ENCODE measurements at regions not wholly inside any gene's neighbourhood (a gene's known extent, or its start where the extent isn't known, plus 50 kb on each side); places are given as distances from the start of the nearest gene placed in this dataset.

DNA sequence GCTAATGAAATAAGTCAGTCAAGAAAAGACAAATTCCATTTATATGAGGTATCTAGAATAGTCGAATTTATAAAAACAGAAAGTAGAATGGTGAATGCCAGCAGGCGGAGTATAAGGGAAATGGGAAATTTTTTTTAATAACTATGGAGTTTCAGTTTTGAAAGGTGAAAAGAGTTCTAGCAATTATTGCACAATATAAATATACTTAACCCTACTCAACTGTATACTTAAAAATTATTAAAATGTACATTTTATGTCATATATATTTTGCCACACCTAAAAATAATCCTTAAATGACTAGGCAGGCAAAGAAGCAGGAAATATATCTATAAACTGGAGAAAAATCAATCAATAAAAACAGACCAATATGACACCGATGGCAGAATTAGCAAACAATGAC, 196.5 kb upstream of the UBASH3B start:
- ChIA-PET CTCF (no interaction called here), POLR2A (no interaction called here)
- Mint-ChIP-seq H3K36me3 (peaks cover 0 to 10% (median 5%) of the 10 kb centered on the region in 5 donors), H3K27me3 (peaks cover 0 to 35% (median 10%) of the 10 kb centered on the region in 5 donors), H3K4me3 (no peak overlapping the region), H3K4me1 (no peaks in the 10 kb centered on the region), H3K27ac (no peak overlapping the region), H3K9me3 (peaks cover 8 to 71% (median 29%) of the 10 kb centered on the region in 11 donors)
- ATAC-seq (no peak), DNase-seq (no peak)
- no peak overlapping the region for H3K27ac ChIP-seq (ENCODE audit: low read depth, low read length)
- intact Hi-C loops (cut with micrococcal nuclease) = no loop called here
- no peak overlapping the region for H3K4me3 ChIP-seq (ENCODE audit: low read length)
- H3K36me3 ChIP-seq (ENCODE audit: control insufficient read depth in 2 of 3, insufficient read depth in 3 of 3, low read length in 3 of 3) = no peaks in the 10 kb centered on the region
- H3K9me3 ChIP-seq (ENCODE audit: control insufficient read depth in 2 of 3, low read length in 3 of 3) = peaks cover 0 to 14% (median 0%) of the 10 kb centered on the region in 3 experiments
- H3K4me1 ChIP-seq (ENCODE audit: control insufficient read depth in 2 of 2, insufficient read depth in 2 of 2, low read length in 2 of 2) = no peaks in the 10 kb centered on the region
- no peaks in the 10 kb centered on the region for H3K27me3 ChIP-seq (ENCODE audit: control insufficient read depth in 2 of 2, insufficient read depth in 2 of 2, low read length in 2 of 2)

DNA sequence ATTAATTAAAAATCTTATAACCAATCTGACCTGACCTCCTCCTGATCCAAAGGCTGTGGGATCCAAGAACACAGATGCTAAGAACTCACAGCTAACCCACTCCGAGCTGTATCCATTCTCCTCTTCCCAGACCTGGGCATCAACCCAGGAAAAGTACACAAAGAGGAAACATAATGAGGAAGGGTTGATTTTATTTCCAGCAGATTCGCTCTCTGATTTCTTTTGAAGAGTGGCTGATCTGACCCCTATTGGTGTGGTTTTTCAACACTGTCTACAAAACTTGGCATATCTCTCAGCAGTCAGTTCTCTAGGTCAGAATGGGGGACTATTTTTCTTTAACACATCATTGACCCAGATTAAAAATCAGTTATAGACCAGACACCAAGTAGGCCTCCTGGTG, 201.9 kb upstream of the UBASH3B start:
- H3K4me1 ChIP-seq (ENCODE audit: control insufficient read depth in 2 of 2, insufficient read depth in 2 of 2, low read length in 2 of 2) = no peaks in the 10 kb centered on the region
- no peaks in the 10 kb centered on the region for H3K4me1 Mint-ChIP-seq
- no peak overlapping the region for H3K27ac ChIP-seq (ENCODE audit: low read depth, low read length)
- peaks cover 4 to 29% (median 12%) of the 10 kb centered on the region in 11 donors for H3K9me3 Mint-ChIP-seq
- peaks cover 0 to 6% (median 0%) of the 10 kb centered on the region in 5 donors for H3K36me3 Mint-ChIP-seq
- H3K4me3 Mint-ChIP-seq = no peak overlapping the region
- no peaks in the 10 kb centered on the region for H3K36me3 ChIP-seq (ENCODE audit: control insufficient read depth in 2 of 3, insufficient read depth in 3 of 3, low read length in 3 of 3)
- POLR2A ChIA-PET = no interaction called here
- H3K27me3 Mint-ChIP-seq = peaks cover 0 to 38% (median 5%) of the 10 kb centered on the region in 5 donors
- no peaks in the 10 kb centered on the region for H3K27me3 ChIP-seq (ENCODE audit: control insufficient read depth in 2 of 2, insufficient read depth in 2 of 2, low read length in 2 of 2)
- H3K4me3 ChIP-seq (ENCODE audit: low read length) = no peak overlapping the region
- peaks cover 0 to 5% (median 0%) of the 10 kb centered on the region in 3 experiments for H3K9me3 ChIP-seq (ENCODE audit: control insufficient read depth in 2 of 3, low read length in 3 of 3)
- DNase-seq (no peak), ATAC-seq (no peak)
- intact Hi-C loops (cut with micrococcal nuclease) = no loop called here
- H3K27ac Mint-ChIP-seq = no peak overlapping the region
- CTCF ChIA-PET = no interaction called here

DNA sequence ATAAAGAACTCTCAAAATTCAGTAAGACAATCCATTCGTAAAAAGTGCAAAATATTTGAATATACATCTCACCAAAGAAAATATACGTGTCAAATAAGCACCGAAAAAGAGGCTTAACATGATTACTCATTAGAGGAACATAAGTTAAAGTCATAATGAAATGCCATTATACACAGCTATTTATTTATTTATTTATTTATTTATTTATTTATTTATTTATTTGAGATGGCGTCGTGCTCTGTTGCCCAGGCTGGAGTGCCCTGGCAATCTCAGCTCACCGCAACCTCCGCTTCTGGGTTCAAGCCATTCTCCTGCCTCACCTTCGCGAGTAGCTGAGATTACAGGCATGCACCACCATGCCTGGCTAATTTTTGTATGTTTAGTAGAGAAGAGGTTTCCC, 203.6 kb upstream of the UBASH3B start:
- H3K4me1 ChIP-seq (ENCODE audit: control insufficient read depth in 2 of 2, insufficient read depth in 2 of 2, low read length in 2 of 2) = no peaks in the 10 kb centered on the region
- no peaks in the 10 kb centered on the region for H3K36me3 ChIP-seq (ENCODE audit: control insufficient read depth in 2 of 3, insufficient read depth in 3 of 3, low read length in 3 of 3)
- ATAC-seq (no peak), DNase-seq (no peak)
- ChIA-PET POLR2A (no interaction called here), CTCF (no interaction called here)
- H3K4me1 Mint-ChIP-seq = no peaks in the 10 kb centered on the region
- intact Hi-C loops (cut with micrococcal nuclease) = no loop called here
- H3K27me3 Mint-ChIP-seq = peaks cover 0 to 43% (median 11%) of the 10 kb centered on the region in 5 donors
- peaks cover 0 to 19% (median 4%) of the 10 kb centered on the region in 11 donors for H3K9me3 Mint-ChIP-seq
- no peak overlapping the region for H3K27ac Mint-ChIP-seq
- peaks cover 0 to 6% (median 0%) of the 10 kb centered on the region in 5 donors for H3K36me3 Mint-ChIP-seq
- no peaks in the 10 kb centered on the region for H3K27me3 ChIP-seq (ENCODE audit: control insufficient read depth in 2 of 2, insufficient read depth in 2 of 2, low read length in 2 of 2)
- no peak overlapping the region for H3K27ac ChIP-seq (ENCODE audit: low read depth, low read length)
- H3K4me3 ChIP-seq (ENCODE audit: low read length) = no peak overlapping the region
- no peaks in the 10 kb centered on the region for H3K9me3 ChIP-seq (ENCODE audit: control insufficient read depth in 2 of 3, low read length in 3 of 3)
- H3K4me3 Mint-ChIP-seq = no peak overlapping the region

DNA sequence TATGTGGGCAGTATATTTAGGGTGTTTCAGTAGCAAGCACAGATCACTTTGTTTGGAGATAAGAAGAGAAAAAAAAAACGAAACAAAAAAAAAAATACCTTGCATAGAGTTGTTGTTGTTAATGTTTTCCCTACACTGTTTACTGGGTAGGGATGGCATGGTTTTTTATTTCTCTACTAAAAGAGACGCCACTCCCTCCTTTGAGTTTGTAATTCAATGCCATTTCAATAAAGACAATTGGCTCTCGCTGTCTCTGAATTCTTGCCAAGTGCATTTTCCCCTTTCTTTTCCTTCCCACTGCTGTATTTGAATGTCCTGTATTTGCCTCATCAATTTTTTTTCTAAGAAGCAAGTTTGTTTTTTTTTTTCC, 213.9 kb upstream of the UBASH3B start:
- no peak for ATAC-seq
- Histone ChIP-seq H3K27ac (ENCODE audit: low read depth, low read length) (no peak overlapping the region), H3K36me3 (ENCODE audit: control insufficient read depth in 2 of 3, insufficient read depth in 3 of 3, low read length in 3 of 3) (no peaks in the 10 kb centered on the region), H3K4me1 (ENCODE audit: control insufficient read depth in 2 of 2, insufficient read depth in 2 of 2, low read length in 2 of 2) (no peaks in the 10 kb centered on the region), H3K9me3 (ENCODE audit: control insufficient read depth in 2 of 3, low read length in 3 of 3) (no peaks in the 10 kb centered on the region), H3K27me3 (ENCODE audit: control insufficient read depth in 2 of 2, insufficient read depth in 2 of 2, low read length in 2 of 2) (peaks cover 0 to 7% of the 10 kb centered on the region in 2 donors), H3K4me3 (ENCODE audit: low read length) (no peak overlapping the region)
- ChIA-PET POLR2A (no interaction called here), CTCF (no interaction called here)
- H3K9me3 Mint-ChIP-seq = peaks cover 0 to 11% (median 0%) of the 10 kb centered on the region in 11 donors
- no peak for DNase-seq
- intact Hi-C loops (cut with micrococcal nuclease) = no loop called here
- H3K36me3 Mint-ChIP-seq = no peaks in the 10 kb centered on the region
- peaks cover 0 to 11% (median 4%) of the 10 kb centered on the region in 7 donors for H3K4me1 Mint-ChIP-seq
- no peak overlapping the region for H3K4me3 Mint-ChIP-seq
- no peak overlapping the region for H3K27ac Mint-ChIP-seq
- H3K27me3 Mint-ChIP-seq = peaks cover 12 to 40% (median 23%) of the 10 kb centered on the region in 5 donors

DNA sequence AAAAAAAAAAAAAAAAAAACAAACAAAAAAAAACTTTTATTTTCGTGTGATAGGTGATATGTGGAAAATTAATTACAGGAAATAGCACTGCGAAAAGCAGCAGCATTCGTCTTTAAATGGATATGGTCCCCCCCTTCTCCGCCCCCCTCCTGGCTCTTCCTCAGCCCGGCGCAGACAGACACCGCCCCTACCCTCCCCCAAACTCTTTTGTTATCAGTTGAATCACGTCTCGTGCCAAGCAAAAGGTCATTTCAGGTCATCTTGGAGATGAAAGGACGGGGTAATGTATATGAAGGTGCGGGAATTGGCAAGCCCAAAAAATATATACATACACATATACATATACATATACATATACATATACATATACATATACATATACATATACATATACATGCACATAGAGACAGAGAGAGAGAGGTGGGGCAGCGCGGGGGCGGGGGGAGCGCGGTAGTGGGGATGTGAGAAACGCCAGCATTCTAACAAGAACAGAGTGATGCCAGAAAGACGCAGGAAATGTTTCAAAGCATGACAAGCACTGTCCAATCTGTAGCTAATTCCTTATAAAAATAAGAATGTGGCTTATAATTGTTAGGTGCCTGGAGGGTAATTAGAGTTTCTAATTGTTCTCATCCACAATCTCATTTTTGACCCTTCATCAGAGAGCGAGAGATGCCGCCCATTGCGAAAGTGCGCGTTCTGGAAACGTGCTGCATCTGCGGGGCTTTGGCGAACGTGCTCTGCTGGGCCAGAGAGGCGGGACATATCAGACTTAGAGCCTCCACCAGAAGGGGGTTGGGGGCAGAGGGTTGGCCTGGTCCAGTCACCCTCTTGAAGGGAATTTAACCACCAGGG, 214.5 kb upstream of the UBASH3B start:
- Histone ChIP-seq H3K36me3 (ENCODE audit: control insufficient read depth in 2 of 3, insufficient read depth in 3 of 3, low read length in 3 of 3) (no peaks in the 10 kb centered on the region), H3K4me3 (ENCODE audit: low read length) (no peak overlapping the region), H3K27ac (ENCODE audit: low read depth, low read length) (no peak overlapping the region), H3K27me3 (ENCODE audit: control insufficient read depth in 2 of 2, insufficient read depth in 2 of 2, low read length in 2 of 2) (peaks cover 0 to 7% of the 10 kb centered on the region in 2 donors), H3K9me3 (ENCODE audit: control insufficient read depth in 2 of 3, low read length in 3 of 3) (no peaks in the 10 kb centered on the region), H3K4me1 (ENCODE audit: control insufficient read depth in 2 of 2, insufficient read depth in 2 of 2, low read length in 2 of 2) (no peaks in the 10 kb centered on the region)
- peak overlapping the region in 2 of 10 donors; percentile 32 to 61 for H3K4me3 Mint-ChIP-seq
- peaks cover 12 to 37% (median 22%) of the 10 kb centered on the region in 5 donors for H3K27me3 Mint-ChIP-seq
- H3K36me3 Mint-ChIP-seq = no peaks in the 10 kb centered on the region
- H3K9me3 Mint-ChIP-seq = peaks cover 0 to 7% (median 0%) of the 10 kb centered on the region in 11 donors
- DNase-seq = no peak
- ATAC-seq = no peak
- intact Hi-C loops (cut with micrococcal nuclease) = no loop called here
- ChIA-PET CTCF (no interaction called here), POLR2A (no interaction called here)
- H3K4me1 Mint-ChIP-seq = peaks cover 0 to 11% (median 4%) of the 10 kb centered on the region in 7 donors
- no peak overlapping the region for H3K27ac Mint-ChIP-seq

DNA sequence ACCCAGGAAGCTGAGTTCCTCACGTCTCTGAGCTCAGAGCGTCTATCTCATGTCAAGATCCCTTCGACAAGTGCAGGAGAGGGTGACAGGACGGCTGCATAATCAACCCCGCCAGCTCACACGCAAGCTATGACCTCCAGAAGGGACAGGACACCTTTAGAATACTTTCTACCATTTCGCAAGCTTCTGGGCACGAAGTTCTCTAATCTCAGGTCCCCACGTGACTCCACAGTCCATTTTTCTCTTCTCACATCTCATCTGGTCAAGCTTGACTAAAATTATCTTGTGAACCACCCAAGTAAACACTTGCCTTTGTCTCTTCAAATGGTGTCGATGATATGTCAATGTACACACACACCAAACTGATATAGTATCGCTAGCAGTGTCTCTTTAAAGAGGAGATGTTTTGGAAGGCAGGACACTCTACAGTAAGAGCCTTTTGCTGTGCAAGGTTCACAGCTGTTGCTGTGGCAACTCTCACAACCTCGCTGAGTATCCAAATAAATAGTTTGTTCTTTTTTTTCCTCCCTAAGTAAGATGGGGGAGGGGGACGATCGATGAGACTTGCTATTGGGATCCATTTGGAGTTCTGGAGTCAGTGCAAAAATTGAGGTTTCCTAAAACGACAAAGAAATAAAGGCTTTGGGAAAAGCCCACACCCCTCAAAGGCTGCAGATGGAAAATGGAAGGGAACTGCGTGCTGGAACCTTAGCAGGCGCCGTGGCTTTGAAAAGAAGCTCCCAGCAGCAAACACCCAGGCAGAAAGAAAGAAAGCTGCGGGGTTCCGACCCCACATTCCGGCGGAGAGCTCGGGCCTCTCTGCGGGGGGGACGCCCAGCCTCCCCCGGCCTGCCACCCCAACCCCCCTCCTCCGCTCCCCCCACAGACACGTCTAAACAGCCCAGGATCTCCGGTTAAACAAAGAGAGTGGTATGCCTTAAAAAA, 215.4 kb upstream of the UBASH3B start:
- H3K27ac ChIP-seq (ENCODE audit: low read depth, low read length) = no peak overlapping the region
- ChIA-PET POLR2A (no interaction called here), CTCF (interaction anchor here (0.6 kb wide), 1 partner anchor 1769 kb away, joined by 3 read pairs; no protein-coding TSS in a partner anchor)
- peaks cover 0 to 7% of the 10 kb centered on the region in 2 donors for H3K27me3 ChIP-seq (ENCODE audit: control insufficient read depth in 2 of 2, insufficient read depth in 2 of 2, low read length in 2 of 2)
- Mint-ChIP-seq H3K4me1 (peaks cover 0 to 11% (median 4%) of the 10 kb centered on the region in 7 donors), H3K9me3 (peaks cover 0 to 4% (median 0%) of the 10 kb centered on the region in 11 donors), H3K27me3 (peaks cover 12 to 36% (median 25%) of the 10 kb centered on the region in 5 donors), H3K36me3 (peaks cover 0 to 3% (median 0%) of the 10 kb centered on the region in 5 donors), H3K27ac (no peak overlapping the region), H3K4me3 (peak overlapping the region in 3 of 10 donors; percentile 4 to 32 (median 25))
- intact Hi-C loops (cut with micrococcal nuclease) = no loop called here
- no peaks in the 10 kb centered on the region for H3K4me1 ChIP-seq (ENCODE audit: control insufficient read depth in 2 of 2, insufficient read depth in 2 of 2, low read length in 2 of 2)
- no peaks in the 10 kb centered on the region for H3K36me3 ChIP-seq (ENCODE audit: control insufficient read depth in 2 of 3, insufficient read depth in 3 of 3, low read length in 3 of 3)
- no peak overlapping the region for H3K4me3 ChIP-seq (ENCODE audit: low read length)
- DNase-seq (no peak), ATAC-seq (no peak)
- H3K9me3 ChIP-seq (ENCODE audit: control insufficient read depth in 2 of 3, low read length in 3 of 3) = no peaks in the 10 kb centered on the region
